HFFc6 (cell line): ENCODE measurements at regions not wholly inside any gene's neighbourhood (a gene's known extent, or its start where the extent isn't known, plus 50 kb on each side); places are given as distances from the start of the nearest gene placed in this dataset.
"Not testable (repeated sequence)": the region's sequence is repeated elsewhere in the genome, so short reads cannot be mapped to it uniquely, and the experiment has no call there.

Experiments used
- DNase-seq: peaks from one replicate; pipeline ENCODE4 v3.0.0-alpha.2; 2018
- H3K27ac Mint-ChIP-seq: 2 replicates; pipeline ENCODE4 v1.8.0; 2020; ENCODE audit warnings: mild to moderate bottlenecking, mixed read lengths
- H3K27me3 Mint-ChIP-seq: 2 replicates; pipeline ENCODE4 v1.8.0; 2021; ENCODE audit warnings: mild to moderate bottlenecking, moderate library complexity, mixed read lengths; ENCODE audit not compliant: insufficient read depth
- H3K36me3 Mint-ChIP-seq: 2 replicates; pipeline ENCODE4 v1.8.0; 2021; ENCODE audit warnings: low read depth, mixed read lengths
- H3K4me1 Mint-ChIP-seq: 2 replicates; pipeline ENCODE4 v1.8.0; 2020; ENCODE audit warnings: low read depth, mixed read lengths
- H3K4me3 Mint-ChIP-seq: 2 replicates; pipeline ENCODE4 v1.8.0; 2020; ENCODE audit warnings: mild to moderate bottlenecking, moderate library complexity, mixed read lengths
- H3K9me3 Mint-ChIP-seq: 2 replicates; pipeline ENCODE4 v1.8.0; 2020; ENCODE audit warnings: mild to moderate bottlenecking, mixed read lengths
- CTCF ChIP-seq: fragments of 200-600 bp; sonication (generic); IDR thresholded peaks from 2 replicates; pipeline ENCODE4 v1.5.0; 2021; ENCODE audit warnings: antibody characterized with exemption, mild to moderate bottlenecking

GRCh38 chr2:18047896-18048657 is 169.6 kb downstream of the KCNS3 start:
- H3K27ac Mint-ChIP-seq: peak overlapping the region; percentile 77
- DNase-seq: peak; percentile 77
- H3K4me1 Mint-ChIP-seq: peaks cover 40% of the 10 kb centered on the region
- H3K9me3 Mint-ChIP-seq: peaks cover 6% of the 10 kb centered on the region; the same call in 1 of the 2 replicates
- H3K36me3 Mint-ChIP-seq: no peaks in the 10 kb centered on the region
- peak overlapping the region; percentile 82 for H3K4me3 Mint-ChIP-seq
- TF ChIP-seq CTCF: no peak
- H3K27me3 Mint-ChIP-seq: no peaks in the 10 kb centered on the region; the same call in none of the 2 replicates

- H3K27ac Mint-ChIP-seq: peak overlapping the region; percentile 77; the same call in 1 of the 2 replicates
These were observed 168.7 kb downstream of the KCNS3 start for GRCh38 chr2:18047213-18047611.

GRCh38 chr2:18046558-18047212 is 168.2 kb downstream of the KCNS3 start:
- peaks cover 40% of the 10 kb centered on the region for H3K4me1 Mint-ChIP-seq
- no peaks in the 10 kb centered on the region; the same call in none of the 2 replicates for H3K27me3 Mint-ChIP-seq
- peaks cover 6% of the 10 kb centered on the region; the same call in 1 of the 2 replicates for H3K9me3 Mint-ChIP-seq
- no peaks in the 10 kb centered on the region for H3K36me3 Mint-ChIP-seq
- peak; percentile 46 for DNase-seq
- H3K27ac Mint-ChIP-seq: peak overlapping the region; percentile 60; the same call in 1 of the 2 replicates
- no peak overlapping the region; the same call in 1 of the 2 replicates for H3K4me3 Mint-ChIP-seq
- TF ChIP-seq CTCF: no peak

More at GRCh38 chr2:18047213-18047611, 168.7 kb downstream of the KCNS3 start:
- H3K36me3 Mint-ChIP-seq: no peaks in the 10 kb centered on the region
- no peaks in the 10 kb centered on the region; the same call in none of the 2 replicates for H3K27me3 Mint-ChIP-seq
- no peak for TF ChIP-seq CTCF
- H3K4me3 Mint-ChIP-seq: no peak overlapping the region
- H3K9me3 Mint-ChIP-seq: peaks cover 6% of the 10 kb centered on the region; the same call in 1 of the 2 replicates
- peaks cover 40% of the 10 kb centered on the region for H3K4me1 Mint-ChIP-seq
- no peak for DNase-seq

- H3K4me3 Mint-ChIP-seq: no peak overlapping the region
- H3K36me3 Mint-ChIP-seq: no peaks in the 10 kb centered on the region
- H3K9me3 Mint-ChIP-seq: peaks cover 6% of the 10 kb centered on the region; the same call in 1 of the 2 replicates
- no peak for DNase-seq
- no peak for TF ChIP-seq CTCF
- H3K4me1 Mint-ChIP-seq: peaks cover 40% of the 10 kb centered on the region
- no peaks in the 10 kb centered on the region; the same call in none of the 2 replicates for H3K27me3 Mint-ChIP-seq
- H3K27ac Mint-ChIP-seq: no peak overlapping the region
These were observed 167.6 kb downstream of the KCNS3 start for GRCh38 chr2:18046017-18046416.

GRCh38 chr2:18045230-18045629 is 166.8 kb downstream of the KCNS3 start:
- H3K27ac Mint-ChIP-seq: no peak overlapping the region
- no peak overlapping the region for H3K4me3 Mint-ChIP-seq
- H3K27me3 Mint-ChIP-seq: no peaks in the 10 kb centered on the region; the same call in none of the 2 replicates
- no peak for TF ChIP-seq CTCF
- no peaks in the 10 kb centered on the region for H3K36me3 Mint-ChIP-seq
- peaks cover 6% of the 10 kb centered on the region; the same call in 1 of the 2 replicates for H3K9me3 Mint-ChIP-seq
- DNase-seq: no peak
- peaks cover 40% of the 10 kb centered on the region for H3K4me1 Mint-ChIP-seq

- H3K36me3 Mint-ChIP-seq, H3K4me1 Mint-ChIP-seq, DNase-seq, H3K27me3 Mint-ChIP-seq, H3K4me3 Mint-ChIP-seq, H3K27ac Mint-ChIP-seq: not testable (repeated sequence)
- peaks cover 12% of the 10 kb centered on the region; the same call in 1 of the 2 replicates for H3K9me3 Mint-ChIP-seq
These were observed 138.9 kb downstream of the KCNS3 start for GRCh38 chr2:18017381-18017780.
